ENCODE measurements at regions not wholly inside any gene's neighbourhood (a gene's known extent, or its start where the extent isn't known, plus 50 kb on each side); places are given as distances from the start of the nearest gene placed in this dataset.
"Not testable (repeated sequence)": the region's sequence is repeated elsewhere in the genome, so short reads cannot be mapped to it uniquely, and the experiment has no call there.

GRCh38 chr20:19874040-19874727 lies 116.1 kb downstream of the RIN2 start:
- no peak for DNase-seq (ENCODE audit: low spot score)

DNA sequence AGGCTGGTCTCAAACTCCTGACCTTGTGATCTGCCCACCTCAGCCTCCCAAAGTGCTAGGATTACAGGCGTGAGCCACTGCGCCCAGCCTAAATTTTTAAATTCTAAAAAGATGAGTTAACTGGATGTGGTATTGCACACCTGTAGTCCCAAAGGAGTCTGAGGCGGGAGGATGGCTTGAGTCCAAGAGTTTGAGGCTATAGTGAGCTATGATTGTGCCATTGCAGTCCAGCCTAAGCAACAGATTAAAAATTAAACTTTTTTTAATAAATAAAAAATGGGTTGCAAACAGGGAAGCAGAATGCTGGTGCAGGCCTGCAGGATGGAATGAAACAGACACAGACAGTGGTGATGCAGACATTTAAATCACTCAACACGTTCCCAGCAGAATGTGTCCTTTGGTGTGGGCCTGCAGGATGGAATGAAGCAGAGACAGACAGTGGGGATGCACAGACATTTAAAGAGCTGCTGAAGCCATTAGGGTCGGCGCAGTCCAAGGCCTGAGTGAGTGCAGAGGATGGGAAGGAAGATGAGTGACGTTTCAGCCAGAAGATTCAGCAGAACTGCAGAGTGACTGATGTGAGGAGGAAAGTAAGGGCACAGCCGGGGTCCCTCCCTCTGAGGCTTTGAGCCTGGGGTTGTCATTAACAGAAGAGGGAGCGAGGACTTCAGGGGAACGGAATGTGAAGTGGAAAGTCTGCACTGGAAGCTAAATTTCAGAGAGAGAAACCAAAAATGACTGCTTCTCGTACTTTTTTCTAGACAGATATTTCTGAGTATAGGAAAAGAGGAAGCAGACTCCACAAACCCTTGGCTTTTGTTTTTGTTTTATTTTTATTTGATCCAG lies 117.5 kb downstream of the RIN2 start:
- DNase-seq (ENCODE audit: low spot score), result no peak

DNA sequence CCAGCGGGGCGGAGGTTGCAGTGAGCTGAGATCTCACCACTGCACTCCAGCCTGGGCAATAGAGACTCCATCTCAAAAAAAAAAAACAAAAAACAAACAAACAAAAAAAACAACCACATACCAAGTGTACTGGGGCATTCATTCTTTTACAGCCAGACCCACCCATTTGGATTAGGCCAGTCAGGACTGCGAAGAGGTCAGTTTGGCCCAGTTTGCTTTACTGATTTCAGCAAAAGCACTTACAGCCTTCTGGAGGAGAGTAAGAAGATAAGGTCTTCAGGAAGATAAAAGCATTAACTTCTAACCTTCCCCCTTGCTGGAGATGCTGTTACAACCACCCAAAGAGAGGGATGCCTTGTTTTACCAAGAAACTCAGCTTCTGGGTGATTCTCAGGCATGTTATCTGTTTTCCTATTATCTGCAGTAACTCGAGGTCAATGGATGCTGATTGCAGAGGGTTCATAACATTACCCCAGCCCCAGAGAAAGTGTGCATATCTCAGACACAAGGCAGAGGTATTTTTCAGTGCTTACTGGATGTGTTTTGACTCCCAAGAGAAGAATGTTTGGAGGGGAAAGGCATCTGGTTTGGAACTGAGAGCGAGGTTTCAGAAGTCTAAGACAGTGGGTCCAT lies 118.9 kb downstream of the RIN2 start:
- DNase-seq (ENCODE audit: low spot score), result no peak

- not testable (repeated sequence) for DNase-seq (ENCODE audit: low spot score)
These were observed 121.8 kb downstream of the RIN2 start for GRCh38 chr20:19879874-19880255.

DNA sequence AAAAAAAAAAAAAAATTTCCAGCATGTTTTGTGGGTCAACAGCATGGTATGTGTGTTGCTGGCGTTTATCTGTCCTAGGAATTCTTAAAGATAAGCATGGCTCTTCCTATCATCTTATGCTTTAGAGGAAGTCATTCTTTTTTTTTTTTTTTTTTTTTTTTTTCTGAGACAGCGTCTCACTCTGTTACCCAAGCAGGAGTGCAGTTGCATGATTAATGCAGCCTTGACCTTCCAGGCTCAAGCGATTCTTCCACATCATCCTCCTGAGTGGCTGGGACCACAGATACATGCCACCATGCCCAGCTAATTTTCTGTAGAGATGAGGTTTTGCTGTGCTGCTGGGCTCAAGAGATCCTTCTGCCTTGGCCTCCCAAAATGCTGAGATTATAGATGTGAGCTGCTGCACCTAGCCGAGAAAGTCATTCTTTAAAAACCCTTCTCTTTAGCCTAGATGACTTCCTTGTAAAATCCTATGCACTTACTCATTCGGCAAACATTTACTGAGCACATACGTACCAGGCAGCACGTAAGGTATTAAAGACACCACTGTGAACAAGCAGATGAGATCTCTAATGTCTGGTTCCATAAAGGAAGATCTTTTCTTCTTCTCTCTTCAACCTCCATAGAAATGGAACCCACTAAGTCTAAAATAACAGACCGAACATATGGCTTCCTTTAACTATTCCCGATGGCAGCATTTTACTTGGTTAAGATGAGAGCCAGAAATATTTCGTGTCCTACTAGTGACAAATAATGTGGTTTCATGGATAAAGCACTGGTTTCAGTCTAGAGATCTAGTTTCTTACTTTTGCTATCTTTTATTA lies 122.4 kb downstream of the RIN2 start:
- DNase-seq (ENCODE audit: low spot score), result no peak

- DNase-seq (ENCODE audit: low spot score), result no peak
These were observed 123.2 kb downstream of the RIN2 start for GRCh38 chr20:19881080-19881840.

DNA sequence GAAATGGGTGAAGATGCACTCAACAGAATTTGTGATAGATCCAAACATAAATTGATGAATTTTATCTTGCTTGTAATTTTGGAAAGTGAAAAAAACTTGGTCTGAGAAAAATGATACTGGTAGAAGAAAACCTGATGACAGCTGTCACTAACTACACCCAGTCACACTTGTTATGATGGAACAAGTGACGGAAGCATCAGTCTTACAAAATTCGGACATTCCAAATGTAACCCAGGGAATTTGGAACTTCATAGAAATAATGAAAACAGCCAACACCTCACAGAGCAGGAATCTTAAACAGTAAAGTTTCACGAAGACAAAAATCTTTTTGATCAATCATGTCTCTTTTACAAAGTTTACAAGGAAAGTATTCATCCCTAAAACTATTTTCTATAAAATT lies 123.9 kb downstream of the RIN2 start:
- no peak for DNase-seq (ENCODE audit: low spot score)

DNA sequence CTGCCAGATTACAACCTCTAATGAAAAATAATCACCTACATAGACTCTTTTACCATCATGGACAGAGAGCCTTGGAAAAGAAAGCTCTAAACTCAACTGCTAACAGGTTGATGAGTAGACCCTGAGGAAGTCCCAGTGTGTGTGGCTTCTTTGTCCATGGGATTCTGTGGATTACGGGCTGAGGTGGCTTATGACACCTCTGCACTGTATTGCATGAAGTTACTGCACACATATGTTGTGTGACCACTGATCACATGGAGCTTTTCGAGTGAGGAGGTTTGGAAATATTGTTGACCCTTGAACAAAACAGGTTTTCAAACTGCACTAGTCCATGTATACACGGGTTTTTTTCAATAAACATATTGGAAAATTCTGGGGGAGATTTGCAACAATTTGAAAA lies 124.4 kb downstream of the RIN2 start:
- DNase-seq (ENCODE audit: low spot score), result no peak

- DNase-seq (ENCODE audit: low spot score), result no peak
These were observed 125.4 kb downstream of the RIN2 start for GRCh38 chr20:19883501-19883900.

GRCh38 chr20:19885594-19885938 lies 127.5 kb downstream of the RIN2 start:
- DNase-seq (ENCODE audit: low spot score), result no peak

DNA sequence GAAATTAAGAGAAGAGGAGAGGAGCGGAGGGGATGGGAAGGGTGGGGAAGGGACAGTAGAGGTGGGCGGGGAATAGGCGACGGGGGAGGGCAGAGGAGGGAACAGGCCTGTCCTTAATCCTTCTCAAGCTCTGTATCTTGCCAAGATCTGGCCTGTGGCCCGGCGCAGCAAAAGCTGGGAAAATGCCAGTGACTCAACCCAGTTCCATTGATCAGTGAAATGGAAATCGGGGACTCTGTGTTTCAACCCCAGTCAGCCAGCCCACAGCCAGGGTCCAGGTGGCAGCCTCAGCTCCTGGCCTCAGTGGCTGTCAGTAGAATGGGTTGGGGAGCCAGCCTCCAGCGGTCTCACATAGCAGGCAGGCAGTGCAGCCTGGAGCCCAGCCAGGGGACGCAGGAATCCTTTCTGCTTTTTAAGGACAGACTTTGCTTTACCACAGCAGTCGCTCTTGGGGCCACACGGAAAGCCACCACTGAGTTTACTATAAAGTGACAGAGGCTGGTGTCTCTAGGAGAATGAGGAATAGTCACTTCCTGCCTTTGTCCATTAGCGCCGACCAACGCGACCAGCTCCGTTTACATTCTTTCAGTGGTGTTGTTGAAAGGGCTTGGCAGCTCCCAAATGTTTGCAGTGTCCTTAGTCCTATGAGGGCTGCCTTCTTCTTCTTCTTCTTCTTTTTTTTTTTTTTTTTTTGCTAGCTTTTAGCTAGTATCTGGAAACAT lies 128.0 kb downstream of the RIN2 start:
- DNase-seq (ENCODE audit: low spot score), result no peak

DNA sequence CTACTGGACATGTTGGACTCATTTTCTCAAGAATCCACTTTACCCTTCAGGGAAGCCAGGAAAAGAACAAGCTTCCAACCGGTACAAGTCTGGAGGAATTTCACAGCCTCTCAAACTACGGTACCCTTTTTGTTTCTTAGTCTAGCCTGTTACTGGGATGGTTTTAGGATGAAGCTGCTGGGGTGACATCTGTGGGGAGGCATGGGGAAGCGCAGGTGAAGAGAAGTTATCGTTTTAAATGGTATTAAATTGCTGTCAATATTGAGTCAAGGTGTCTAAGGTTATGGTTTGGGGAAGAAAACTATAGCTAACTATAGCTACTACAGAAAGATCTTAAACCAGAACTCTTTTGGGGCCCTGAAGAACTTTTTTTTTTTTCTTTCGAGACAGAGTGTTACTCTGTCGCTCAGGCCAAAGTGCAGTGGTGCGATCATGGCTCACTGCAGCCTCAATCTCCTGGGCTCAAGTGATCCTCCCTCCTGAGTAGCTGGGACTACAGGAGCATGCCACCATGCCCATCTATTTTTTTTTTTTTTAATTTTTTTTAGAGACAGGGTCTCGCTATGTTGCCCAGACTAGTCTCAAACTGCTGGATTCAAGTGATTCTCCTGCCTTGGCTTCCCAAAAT lies 128.7 kb downstream of the RIN2 start:
- DNase-seq (ENCODE audit: low spot score), result no peak

DNA sequence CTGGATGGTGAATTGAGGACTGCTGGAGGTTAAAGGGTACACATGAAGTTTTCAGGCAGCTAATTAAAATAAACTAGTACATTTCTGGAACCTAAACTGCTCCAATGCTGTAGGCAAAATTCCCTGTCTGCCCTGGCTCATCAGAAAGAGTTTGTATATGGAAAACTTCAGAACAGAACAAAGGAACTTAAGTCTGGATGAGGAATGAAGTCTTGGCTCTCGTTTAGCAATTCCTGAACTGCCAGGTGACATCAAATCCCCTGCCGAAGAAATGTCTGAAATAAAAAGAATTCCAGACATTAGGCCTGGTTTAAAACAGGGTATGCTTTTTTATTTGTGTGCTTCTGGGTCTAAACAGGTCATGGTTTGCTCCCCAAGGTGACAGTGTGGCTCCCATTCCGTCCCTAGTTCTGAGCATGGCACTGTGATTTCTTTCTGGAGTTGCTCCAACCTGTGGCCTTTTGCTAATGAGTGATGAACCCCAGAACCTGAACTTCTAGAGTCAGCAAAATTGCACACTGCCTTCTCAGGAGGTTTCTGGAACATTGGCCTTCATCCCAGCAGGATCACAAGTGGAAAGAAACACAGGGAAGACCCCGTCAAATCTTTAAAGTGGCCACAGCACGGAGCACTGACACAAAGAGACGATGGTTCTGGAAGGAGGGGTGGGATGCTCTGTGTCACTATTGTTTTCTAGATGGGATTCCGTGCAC lies 129.4 kb upstream of the NAA20 start:
- DNase-seq (ENCODE audit: low spot score), result no peak

GRCh38 chr20:19888269-19888671 lies 128.9 kb upstream of the NAA20 start:
- DNase-seq (ENCODE audit: low spot score), result no peak

GRCh38 chr20:19889011-19889953 lies 127.9 kb upstream of the NAA20 start:
- no peak for DNase-seq (ENCODE audit: low spot score)

DNA sequence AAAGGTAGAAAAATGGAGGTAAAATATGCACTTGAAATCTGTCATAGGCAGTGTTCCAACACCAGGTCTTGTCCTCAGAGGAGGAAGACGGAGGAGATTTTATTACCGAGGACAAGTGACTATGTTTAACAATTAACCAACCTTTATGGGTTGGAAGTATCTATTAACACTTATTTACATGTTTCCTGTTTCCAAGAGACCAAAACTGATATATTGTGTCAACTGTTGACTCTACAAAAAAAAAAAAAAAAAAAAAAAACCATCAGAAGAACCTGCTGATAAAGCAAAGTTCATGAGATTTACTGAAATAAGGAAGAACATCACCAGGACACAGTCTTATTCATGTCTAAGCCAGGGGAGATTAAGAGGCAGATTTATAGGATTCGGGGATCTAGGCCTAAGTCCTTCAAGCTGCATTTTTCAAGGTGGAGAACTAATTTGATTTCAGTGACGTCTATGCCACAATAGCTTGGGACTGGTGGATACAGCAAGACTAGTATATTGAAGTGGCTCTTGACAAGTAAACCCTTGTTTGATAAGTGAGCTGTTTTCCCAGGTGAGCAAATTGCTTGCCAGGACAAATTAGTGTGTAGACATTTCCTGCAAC lies 126.6 kb upstream of the NAA20 start:
- DNase-seq (ENCODE audit: low spot score), result peak; percentile 48

DNA sequence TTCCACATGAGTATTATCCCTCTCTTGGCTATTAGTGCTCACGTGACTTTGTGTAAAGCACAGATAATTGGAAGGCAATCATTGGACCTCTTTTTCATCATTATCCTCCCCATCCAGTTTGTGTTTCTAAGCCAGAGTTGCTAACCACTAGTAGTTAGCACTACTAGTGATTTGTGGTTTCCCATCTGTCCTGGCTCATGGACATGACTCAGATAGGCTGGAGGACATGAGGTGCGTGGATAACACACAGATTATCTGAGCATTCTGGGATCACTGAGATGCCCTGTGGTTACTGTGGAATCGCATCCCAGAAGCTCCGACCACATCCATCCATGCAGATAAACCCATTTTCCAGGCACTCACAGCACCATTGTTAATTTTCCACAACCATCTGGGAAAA lies 123.8 kb upstream of the NAA20 start:
- DNase-seq (ENCODE audit: low spot score), result no peak

DNA sequence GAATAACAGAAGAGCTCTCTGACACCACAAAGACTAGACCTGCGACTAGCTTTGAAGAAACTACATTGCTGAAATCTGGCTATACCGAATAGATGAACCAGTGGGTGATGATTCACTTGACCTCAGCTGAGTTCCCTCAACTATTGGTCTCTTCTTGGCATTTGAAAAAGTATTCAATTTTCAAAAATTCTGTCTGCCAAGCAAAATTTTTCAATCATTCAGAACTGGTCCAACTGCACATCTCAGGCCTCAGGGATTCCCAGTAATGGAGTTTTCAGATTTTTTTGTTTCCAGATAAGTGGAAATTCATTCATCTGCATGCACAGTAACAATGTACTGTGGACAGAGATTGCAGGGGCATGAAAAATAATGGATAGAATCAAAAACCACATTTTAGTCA lies 121.4 kb upstream of the NAA20 start:
- DNase-seq (ENCODE audit: low spot score), result no peak

Measured in HuH-7 (cell line).